GM12892 (cell line): ENCODE measurements at regions not wholly inside any gene's neighbourhood (a gene's known extent, or its start where the extent isn't known, plus 50 kb on each side); places are given as distances from the start of the nearest gene placed in this dataset.

Experiments
- POLR2A ChIP-seq: IDR thresholded peaks from 2 replicates; pipeline ENCODE4 v1.6.1; 2011; ENCODE audit warnings: low read depth, low read length, control low read depth
- POLR2AphosphoS5 ChIP-seq: IDR thresholded peaks from 2 replicates; pipeline ENCODE4 v1.6.1; 2011; ENCODE audit warnings: low read depth, low read length, control low read depth

DNA sequence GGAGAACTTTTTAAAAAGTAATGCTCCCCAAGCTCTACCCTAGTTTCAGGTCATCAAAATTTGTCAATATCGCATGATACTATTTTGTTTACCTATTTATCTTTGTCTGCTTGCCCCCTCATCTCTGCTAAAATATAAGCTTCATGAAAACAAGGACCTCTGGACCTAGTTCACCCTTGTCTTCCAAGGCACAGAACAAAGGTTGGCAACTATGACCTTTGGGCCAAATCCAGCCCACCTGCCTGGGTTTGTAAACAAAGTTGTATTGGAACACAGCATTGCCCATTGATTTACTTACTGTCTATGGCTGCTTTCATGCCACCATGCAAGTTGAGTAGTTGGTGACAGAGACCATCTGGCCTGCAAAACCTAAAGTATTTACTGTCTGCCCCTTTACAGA is 462.2 kb upstream of the SUCLG2 start:
- TF ChIP-seq POLR2A: no peak
- TF ChIP-seq POLR2AphosphoS5: no peak
